Loucy (cell line): ENCODE measurements at regions not wholly inside any gene's neighbourhood (a gene's known extent, or its start where the extent isn't known, plus 50 kb on each side); places are given as distances from the start of the nearest gene placed in this dataset.

Experiments used
- H2AFZ ChIP-seq: fragments of 200-600 bp; sonication (generic); 2 replicates; pipeline ENCODE4 v1.6.0; 2016; ENCODE audit warnings: antibody characterized with exemption, mild to moderate bottlenecking, low read length, moderate library complexity
- H3F3A ChIP-seq: fragments of 200-600 bp; 2 replicates; pipeline ENCODE4 v1.6.0; 2016; ENCODE audit warnings: antibody characterized with exemption, low read depth, mild to moderate bottlenecking
- H3K27me3 ChIP-seq: fragments of 200-600 bp; sonication (generic); 2 replicates; pipeline ENCODE4 v1.6.1; 2014; ENCODE audit warnings: low read length, mild to moderate bottlenecking; ENCODE audit not compliant: insufficient read depth, poor library complexity, severe bottlenecking
- H3K36me3 ChIP-seq: fragments of 200-600 bp; sonication (generic); 2 replicates; pipeline ENCODE4 v1.6.1; 2016; ENCODE audit warnings: low read length; ENCODE audit not compliant: insufficient read depth
- H3K4me1 ChIP-seq: fragments of 200-600 bp; sonication (generic); 2 replicates; pipeline ENCODE4 v1.5.1; 2014; ENCODE audit warnings: low read length, mild to moderate bottlenecking; ENCODE audit not compliant: insufficient read depth, poor library complexity, severe bottlenecking
- H3K4me2 ChIP-seq: fragments of 200-600 bp; sonication (generic); 2 replicates; pipeline ENCODE4 v1.6.0; 2014; ENCODE audit warnings: antibody characterized with exemption, low read length, low read depth, mild to moderate bottlenecking; ENCODE audit not compliant: poor library complexity, severe bottlenecking
- H3K4me3 ChIP-seq: fragments of 200-600 bp; sonication (generic); 2 replicates; pipeline ENCODE4 v1.5.1; 2014; ENCODE audit warnings: low read length, mild to moderate bottlenecking, mixed read lengths; ENCODE audit not compliant: poor library complexity, severe bottlenecking
- H3K79me2 ChIP-seq: fragments of 200-600 bp; sonication (generic); 2 replicates; pipeline ENCODE4 v1.6.1; 2014; ENCODE audit warnings: low read length; ENCODE audit not compliant: insufficient read depth
- H3K9ac ChIP-seq: fragments of 200-600 bp; sonication (generic); 2 replicates; pipeline ENCODE4 v1.6.0; 2014; ENCODE audit warnings: mild to moderate bottlenecking, low read depth, low read length, moderate library complexity; ENCODE audit not compliant: poor library complexity, severe bottlenecking
- H3K9me2 ChIP-seq: fragments of 200-600 bp; sonication (generic); replicated peaks from 2 replicates; pipeline ENCODE4 v1.6.1; 2016; ENCODE audit warnings: low read depth, low read length, mixed read lengths
- H3K9me3 ChIP-seq: fragments of 200-600 bp; sonication (generic); 2 replicates; pipeline ENCODE4 v1.6.1; 2014; ENCODE audit warnings: mild to moderate bottlenecking, antibody characterized with exemption, low read length, low read depth; ENCODE audit not compliant: insufficient read depth
- H4K20me1 ChIP-seq: fragments of 200-600 bp; sonication (generic); 2 replicates; pipeline ENCODE4 v1.6.0; 2014; ENCODE audit warnings: antibody characterized with exemption, low read length, mild to moderate bottlenecking; ENCODE audit not compliant: insufficient read depth, poor library complexity, severe bottlenecking
- EZH2phosphoT487 ChIP-seq: fragments of 200-600 bp; IDR thresholded peaks from 2 replicates; pipeline ENCODE4 v1.6.1; 2018; ENCODE audit warnings: antibody characterized with exemption, mild to moderate bottlenecking, moderate library complexity, borderline replicate concordance
- TF ChIP-seq, protein P1 (sequence below): fragments of 200-600 bp; sonication (generic); conservative IDR thresholded peaks from 2 replicates; pipeline ENCODE4 v1.5.1; 2014; ENCODE audit warnings: mild to moderate bottlenecking, antibody characterized with exemption, low read length

DNA sequence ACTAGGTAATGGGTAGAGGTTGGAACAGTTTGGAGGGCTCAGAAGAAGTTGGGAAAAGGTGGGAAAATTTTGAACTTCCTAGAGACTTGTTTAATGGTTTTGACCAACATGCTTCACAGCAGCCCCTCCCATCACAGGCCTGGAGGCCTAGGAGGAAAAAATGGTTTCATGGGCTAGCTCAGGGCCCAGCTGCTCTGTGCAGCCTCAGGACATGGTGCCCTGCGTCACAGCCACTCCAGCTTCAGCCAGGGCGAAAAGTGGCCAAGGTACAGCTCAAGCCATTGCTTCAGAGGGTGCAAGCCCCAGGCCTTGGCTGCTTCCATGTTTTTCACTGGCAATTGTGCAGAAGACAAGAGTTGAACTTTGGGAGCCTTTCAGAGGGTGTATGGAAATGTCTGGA lies 453.7 kb downstream of the LRRC70 start:
- no peaks in the 10 kb centered on the region for H3K79me2 ChIP-seq
- H3K27me3 ChIP-seq: no peaks in the 10 kb centered on the region
- no peaks in the 10 kb centered on the region for H3K36me3 ChIP-seq
- no peaks in the 10 kb centered on the region for H3F3A ChIP-seq
- peaks cover 18% of the 10 kb centered on the region for H3K9me3 ChIP-seq
- H3K4me2 ChIP-seq: no peak overlapping the region
- H2AFZ ChIP-seq: no peak overlapping the region
- no peaks in the 10 kb centered on the region for H3K9me2 ChIP-seq
- no peaks in the 10 kb centered on the region for H4K20me1 ChIP-seq
- no peaks in the 10 kb centered on the region for H3K4me1 ChIP-seq
- no peak overlapping the region for H3K9ac ChIP-seq
- TF ChIP-seq EZH2phosphoT487: no peak
- TF ChIP-seq, protein P1, sequence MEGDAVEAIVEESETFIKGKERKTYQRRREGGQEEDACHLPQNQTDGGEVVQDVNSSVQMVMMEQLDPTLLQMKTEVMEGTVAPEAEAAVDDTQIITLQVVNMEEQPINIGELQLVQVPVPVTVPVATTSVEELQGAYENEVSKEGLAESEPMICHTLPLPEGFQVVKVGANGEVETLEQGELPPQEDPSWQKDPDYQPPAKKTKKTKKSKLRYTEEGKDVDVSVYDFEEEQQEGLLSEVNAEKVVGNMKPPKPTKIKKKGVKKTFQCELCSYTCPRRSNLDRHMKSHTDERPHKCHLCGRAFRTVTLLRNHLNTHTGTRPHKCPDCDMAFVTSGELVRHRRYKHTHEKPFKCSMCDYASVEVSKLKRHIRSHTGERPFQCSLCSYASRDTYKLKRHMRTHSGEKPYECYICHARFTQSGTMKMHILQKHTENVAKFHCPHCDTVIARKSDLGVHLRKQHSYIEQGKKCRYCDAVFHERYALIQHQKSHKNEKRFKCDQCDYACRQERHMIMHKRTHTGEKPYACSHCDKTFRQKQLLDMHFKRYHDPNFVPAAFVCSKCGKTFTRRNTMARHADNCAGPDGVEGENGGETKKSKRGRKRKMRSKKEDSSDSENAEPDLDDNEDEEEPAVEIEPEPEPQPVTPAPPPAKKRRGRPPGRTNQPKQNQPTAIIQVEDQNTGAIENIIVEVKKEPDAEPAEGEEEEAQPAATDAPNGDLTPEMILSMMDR: no peak
- H3K4me3 ChIP-seq: no peak overlapping the region

DNA sequence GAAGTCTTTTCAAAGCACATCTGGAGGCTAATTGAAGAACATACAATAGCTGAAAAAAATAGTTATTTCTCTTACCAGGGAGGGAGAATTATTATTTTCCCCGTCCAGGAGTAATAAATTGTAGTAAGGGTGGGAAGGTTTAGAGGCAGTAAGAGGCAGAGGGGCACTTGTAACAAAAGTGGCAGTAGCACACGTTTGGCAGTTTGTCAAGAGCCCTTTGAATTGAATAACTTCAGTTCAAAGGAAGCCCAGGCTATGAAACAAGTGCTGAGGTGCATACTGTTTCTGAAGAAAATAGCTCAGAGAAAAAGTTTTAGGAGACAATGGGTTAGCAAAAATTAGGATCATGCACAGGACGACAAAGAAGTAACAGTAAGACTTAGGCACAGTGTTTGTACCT lies 451.3 kb downstream of the LRRC70 start:
- Histone ChIP-seq H3K27me3 (no peaks in the 10 kb centered on the region), H3F3A (no peaks in the 10 kb centered on the region), H3K4me1 (no peaks in the 10 kb centered on the region), H3K36me3 (no peaks in the 10 kb centered on the region), H3K4me3 (no peak overlapping the region), H3K9ac (no peak overlapping the region), H3K79me2 (no peaks in the 10 kb centered on the region), H3K9me3 (peaks cover 15% of the 10 kb centered on the region), H4K20me1 (no peaks in the 10 kb centered on the region), H3K4me2 (no peak overlapping the region), H2AFZ (no peak overlapping the region), H3K9me2 (no peaks in the 10 kb centered on the region)
- no peak for TF ChIP-seq EZH2phosphoT487

DNA sequence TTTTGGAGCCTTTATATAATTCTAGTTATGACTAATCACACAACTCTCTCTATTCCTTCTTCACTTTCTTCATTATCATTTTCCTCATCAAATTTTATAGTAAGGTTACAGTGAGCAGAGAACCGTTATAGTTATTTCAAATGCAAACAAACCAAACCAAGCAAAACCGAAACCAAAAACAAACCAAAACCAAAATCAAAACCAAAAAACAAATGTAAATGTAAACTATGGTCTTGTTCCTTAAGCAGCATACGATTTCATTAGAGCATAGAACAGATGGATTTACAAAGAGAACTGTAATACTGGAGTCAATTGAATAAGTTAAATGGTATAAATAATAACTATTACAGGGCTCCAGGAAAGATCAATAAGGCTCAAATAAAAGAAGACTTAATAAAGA lies 447.1 kb downstream of the LRRC70 start:
- Histone ChIP-seq H3K4me1 (no peaks in the 10 kb centered on the region), H3K4me3 (no peak overlapping the region), H3K36me3 (no peaks in the 10 kb centered on the region), H3K9ac (no peak overlapping the region), H4K20me1 (no peaks in the 10 kb centered on the region), H3K9me3 (no peaks in the 10 kb centered on the region; the same call in 1 of the 2 replicates), H3K4me2 (no peak overlapping the region), H2AFZ (no peak overlapping the region), H3K9me2 (no peaks in the 10 kb centered on the region), H3K27me3 (no peaks in the 10 kb centered on the region), H3K79me2 (no peaks in the 10 kb centered on the region), H3F3A (no peaks in the 10 kb centered on the region)
- TF ChIP-seq EZH2phosphoT487: no peak
- TF ChIP-seq, protein P1: no peak

DNA sequence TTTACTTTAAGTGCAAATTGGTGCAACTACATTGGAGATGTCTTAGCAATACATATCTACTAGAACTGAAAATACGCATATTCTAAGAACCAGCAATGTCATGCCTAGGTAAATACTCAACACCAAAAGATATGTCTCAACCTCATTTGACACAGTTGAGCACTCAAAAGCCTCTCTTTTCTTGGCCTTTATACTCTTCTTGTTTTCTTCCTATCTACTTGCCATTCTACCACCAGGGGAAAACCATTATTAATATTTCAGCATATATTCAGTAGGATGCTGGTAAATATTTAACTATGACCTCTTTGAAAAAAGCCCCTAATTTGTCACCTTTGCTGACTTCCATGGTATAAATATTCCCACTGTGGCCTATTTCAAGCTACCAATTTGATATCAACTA lies 443.8 kb downstream of the LRRC70 start:
- no peaks in the 10 kb centered on the region for H3K9me2 ChIP-seq
- no peak overlapping the region for H3K4me2 ChIP-seq
- H3K27me3 ChIP-seq: no peaks in the 10 kb centered on the region
- H3K36me3 ChIP-seq: no peaks in the 10 kb centered on the region
- H3K9me3 ChIP-seq: no peaks in the 10 kb centered on the region
- no peak for TF ChIP-seq EZH2phosphoT487
- TF ChIP-seq, protein P1: no peak
- H3K4me3 ChIP-seq: no peak overlapping the region
- H4K20me1 ChIP-seq: no peaks in the 10 kb centered on the region
- H3K4me1 ChIP-seq: no peaks in the 10 kb centered on the region
- H2AFZ ChIP-seq: no peak overlapping the region
- no peak overlapping the region for H3K9ac ChIP-seq
- H3F3A ChIP-seq: no peaks in the 10 kb centered on the region
- H3K79me2 ChIP-seq: no peaks in the 10 kb centered on the region
